ENCODE measurements at regions not wholly inside any gene's neighbourhood (a gene's known extent, or its start where the extent isn't known, plus 50 kb on each side); places are given as distances from the start of the nearest gene placed in this dataset.

GRCh38 chr19:28498404-28498976, 714.5 kb downstream of the UQCRFS1 start:
- no peak for TF ChIP-seq CTCF (conservative IDR thresholded peaks at IDR 0.05; ENCODE audit: low read depth, low read length)
- TF ChIP-seq EZH2 (IDR thresholded peaks at IDR 0.05; ENCODE audit: borderline replicate concordance, low read depth, low read length, poor library complexity, severe bottlenecking), result no peak
